HEK293 (cell line): ENCODE measurements at regions not wholly inside any gene's neighbourhood (a gene's known extent, or its start where the extent isn't known, plus 50 kb on each side); places are given as distances from the start of the nearest gene placed in this dataset.
A peak's percentile ranks its signal among the peaks of the same experiment; 100 is the strongest.

Experiments used
- CTCF ChIA-PET: fragments of 350-600 bp; formaldehyde crosslinking; extraction: SDS; loops from one replicate; lab custom pipeline; 2021; ENCODE audit warnings: antibody characterized with exemption; lab: Yijun Ruan, JAX
- POLR2A ChIA-PET: fragments of 300-600 bp; formaldehyde crosslinking; extraction: SDS; loops from one replicate; lab custom pipeline; 2020; ENCODE audit warnings: antibody characterized with exemption, inconsistent platforms; lab: Yijun Ruan, JAX
- H3K27ac ChIP-seq: fragments of 200-500 bp; sonication (Bioruptor generic); 2 replicates; pipeline ENCODE4 v1.5.1; 2014; ENCODE audit warnings: low read depth, low read length, control low read depth, inconsistent platforms; ENCODE audit errors: extremely low read depth
- H3K36me3 ChIP-seq, 2 experiments: fragments of 200-500 bp in 1 of 2; sonication (Bioruptor generic) in 1 of 2; 1 replicate in 1 of 2; 2 replicates in 1 of 2; pipeline ENCODE4 v1.5.1; 2014 to 2017; ENCODE audit warnings: inconsistent platforms in 2 of 2, low read length in 2 of 2; ENCODE audit not compliant: control insufficient read depth in 2 of 2, insufficient read depth in 1 of 2
- H3K4me1 ChIP-seq: fragments of 200-500 bp; sonication (Bioruptor generic); 2 replicates; pipeline ENCODE4 v1.5.1; 2014; ENCODE audit warnings: mild to moderate bottlenecking, low read length, inconsistent platforms; ENCODE audit not compliant: control insufficient read depth, insufficient read depth
- H3K4me3 ChIP-seq: 2 replicates; pipeline ENCODE4 v1.5.1; 2011; ENCODE audit warnings: low read depth, mild to moderate bottlenecking, control low read depth, low read length, moderate library complexity
- H3K9me3 ChIP-seq: fragments of 200-500 bp; sonication (Bioruptor generic); 2 replicates; pipeline ENCODE4 v1.5.1; 2014; ENCODE audit warnings: low read depth, low read length, inconsistent platforms; ENCODE audit not compliant: control insufficient read depth, insufficient read depth
- GFI1B ChIP-seq: fragments of 450-650 bp; formaldehyde crosslinking; IDR thresholded peaks from 2 replicates; pipeline ENCODE4 v1.5.1; 2016; ENCODE audit warnings: missing biosample characterization, missing genetic modification characterization
- OSR2 ChIP-seq: fragments of 450-650 bp; formaldehyde crosslinking; IDR thresholded peaks from 2 replicates; pipeline ENCODE4 v1.5.1; 2016; ENCODE audit warnings: missing biosample characterization, missing genetic modification characterization
- REPIN1 ChIP-seq: fragments of 450-650 bp; formaldehyde crosslinking; IDR thresholded peaks from 2 replicates; pipeline ENCODE4 v1.5.1; 2017; ENCODE audit warnings: missing biosample characterization, missing genetic modification characterization, low read depth
- SETDB1 ChIP-seq: IDR thresholded peaks from one replicate; pipeline ENCODE4 v1.6.1; 2017; ENCODE audit warnings: mild to moderate bottlenecking, low read length, moderate library complexity, mixed read lengths; ENCODE audit not compliant: insufficient read length
- ZBTB1 ChIP-seq: fragments of 450-650 bp; formaldehyde crosslinking; IDR thresholded peaks from 2 replicates; pipeline ENCODE4 v1.5.1; 2016; ENCODE audit warnings: missing biosample characterization, missing genetic modification characterization
- ZBTB21 ChIP-seq: fragments of 450-650 bp; formaldehyde crosslinking; IDR thresholded peaks from 2 replicates; pipeline ENCODE4 v1.5.1; 2017; ENCODE audit warnings: missing biosample characterization, missing genetic modification characterization
- ZFP69B ChIP-seq: fragments of 450-650 bp; formaldehyde crosslinking; IDR thresholded peaks from 2 replicates; pipeline ENCODE4 v1.5.1; 2016; ENCODE audit warnings: missing biosample characterization, missing genetic modification characterization
- ZNF133 ChIP-seq: fragments of 450-650 bp; formaldehyde crosslinking; IDR thresholded peaks from 2 replicates; pipeline ENCODE4 v1.5.1; 2016; ENCODE audit warnings: missing biosample characterization, missing genetic modification characterization
- ZNF140 ChIP-seq: fragments of 450-650 bp; formaldehyde crosslinking; IDR thresholded peaks from 2 replicates; pipeline ENCODE4 v1.5.1; 2016; ENCODE audit warnings: missing biosample characterization, missing genetic modification characterization
- ZNF175 ChIP-seq: fragments of 450-650 bp; formaldehyde crosslinking; IDR thresholded peaks from 2 replicates; pipeline ENCODE4 v1.5.1; 2016; ENCODE audit warnings: missing biosample characterization, missing genetic modification characterization
- ZNF23 ChIP-seq: fragments of 450-650 bp; formaldehyde crosslinking; IDR thresholded peaks from 2 replicates; pipeline ENCODE4 v1.5.1; 2016; ENCODE audit warnings: missing biosample characterization, missing genetic modification characterization, borderline replicate concordance
- ZNF266 ChIP-seq: fragments of 450-650 bp; formaldehyde crosslinking; IDR thresholded peaks from 2 replicates; pipeline ENCODE4 v1.5.1; 2016; ENCODE audit warnings: missing biosample characterization, missing genetic modification characterization, low read depth
- ZNF302 ChIP-seq: fragments of 450-650 bp; formaldehyde crosslinking; IDR thresholded peaks from 2 replicates; pipeline ENCODE4 v1.5.1; 2016; ENCODE audit warnings: missing biosample characterization, missing genetic modification characterization, low read depth
- ZNF354C ChIP-seq: fragments of 450-650 bp; formaldehyde crosslinking; IDR thresholded peaks from 2 replicates; pipeline ENCODE4 v1.5.1; 2016; ENCODE audit warnings: missing biosample characterization, missing genetic modification characterization, low read depth, borderline replicate concordance
- ZNF366 ChIP-seq: fragments of 450-650 bp; formaldehyde crosslinking; conservative IDR thresholded peaks from 2 replicates; pipeline ENCODE4 v1.5.1; 2016; ENCODE audit warnings: missing biosample characterization, missing genetic modification characterization
- ZNF394 ChIP-seq: fragments of 450-650 bp; formaldehyde crosslinking; IDR thresholded peaks from 2 replicates; pipeline ENCODE4 v1.5.1; 2016; ENCODE audit warnings: missing biosample characterization, missing genetic modification characterization, mild to moderate bottlenecking, moderate library complexity, borderline replicate concordance
- ZNF514 ChIP-seq: fragments of 450-650 bp; formaldehyde crosslinking; IDR thresholded peaks from 2 replicates; pipeline ENCODE4 v1.5.1; 2016; ENCODE audit warnings: missing biosample characterization, missing genetic modification characterization
- ZNF610 ChIP-seq: fragments of 450-650 bp; formaldehyde crosslinking; IDR thresholded peaks from 2 replicates; pipeline ENCODE4 v1.5.1; 2016; ENCODE audit warnings: missing biosample characterization, missing genetic modification characterization, borderline replicate concordance
- ZNF623 ChIP-seq: fragments of 450-650 bp; formaldehyde crosslinking; IDR thresholded peaks from 2 replicates; pipeline ENCODE4 v1.5.1; 2016; ENCODE audit warnings: missing biosample characterization, missing genetic modification characterization
- ZNF660 ChIP-seq: fragments of 450-650 bp; IDR thresholded peaks from 2 replicates; pipeline ENCODE4 v1.5.1; 2018; ENCODE audit warnings: missing biosample characterization, mild to moderate bottlenecking, missing genetic modification characterization
- ZNF777 ChIP-seq: fragments of 450-650 bp; formaldehyde crosslinking; IDR thresholded peaks from 2 replicates; pipeline ENCODE4 v1.5.1; 2017; ENCODE audit warnings: missing biosample characterization, missing genetic modification characterization, borderline replicate concordance
- TF ChIP-seq, protein P1 (sequence below): fragments of 450-650 bp; formaldehyde crosslinking; IDR thresholded peaks from 2 replicates; pipeline ENCODE4 v1.5.1; 2016; ENCODE audit warnings: missing biosample characterization, missing genetic modification characterization
- TF ChIP-seq, protein P2 (sequence below): fragments of 450-650 bp; formaldehyde crosslinking; IDR thresholded peaks from 2 replicates; pipeline ENCODE4 v1.5.1; 2017; ENCODE audit warnings: missing biosample characterization, missing genetic modification characterization
- TF ChIP-seq, protein P3 (sequence below): fragments of 450-650 bp; formaldehyde crosslinking; IDR thresholded peaks from 2 replicates; pipeline ENCODE4 v1.5.1; 2016; ENCODE audit warnings: missing biosample characterization, missing genetic modification characterization
- TF ChIP-seq, protein P4 (sequence below): fragments of 450-650 bp; formaldehyde crosslinking; IDR thresholded peaks from 2 replicates; pipeline ENCODE4 v1.5.1; 2017; ENCODE audit warnings: missing biosample characterization, missing genetic modification characterization
- TF ChIP-seq, protein P5 (sequence below): fragments of 450-650 bp; formaldehyde crosslinking; IDR thresholded peaks from 2 replicates; pipeline ENCODE4 v1.5.1; 2017; ENCODE audit warnings: missing biosample characterization, missing genetic modification characterization

DNA sequence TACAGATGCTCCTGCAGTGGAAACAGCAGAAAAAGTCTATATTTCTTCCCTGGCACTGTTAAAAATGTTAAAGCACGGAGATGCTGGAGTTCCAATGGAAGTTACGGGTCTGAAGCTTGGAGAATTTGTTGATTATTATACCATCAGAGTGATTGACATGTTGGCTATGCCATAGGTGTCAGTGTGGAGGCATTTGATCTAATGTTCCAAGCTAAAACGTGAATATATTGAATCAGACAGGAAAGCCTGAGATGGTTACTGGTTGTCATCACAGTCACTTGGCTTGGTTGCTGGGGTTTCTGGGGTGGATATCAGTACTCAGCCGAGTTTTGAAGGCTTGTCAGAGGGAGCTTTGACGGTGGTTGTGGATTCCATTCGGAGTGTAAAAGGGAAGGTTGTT is 262.9 kb upstream of the CNTNAP5 start:
- ChIA-PET CTCF (no interaction called here), POLR2A (no interaction called here)
- Histone ChIP-seq H3K4me3 (no peak overlapping the region), H3K36me3 (no peaks in the 10 kb centered on the region), H3K4me1 (no peaks in the 10 kb centered on the region), H3K27ac (no peak overlapping the region), H3K9me3 (no peaks in the 10 kb centered on the region)
- no peak for TF ChIP-seq ZNF140
- no peak for TF ChIP-seq ZFP69B (tag by site-specific recombination)
- TF ChIP-seq, protein P1, sequence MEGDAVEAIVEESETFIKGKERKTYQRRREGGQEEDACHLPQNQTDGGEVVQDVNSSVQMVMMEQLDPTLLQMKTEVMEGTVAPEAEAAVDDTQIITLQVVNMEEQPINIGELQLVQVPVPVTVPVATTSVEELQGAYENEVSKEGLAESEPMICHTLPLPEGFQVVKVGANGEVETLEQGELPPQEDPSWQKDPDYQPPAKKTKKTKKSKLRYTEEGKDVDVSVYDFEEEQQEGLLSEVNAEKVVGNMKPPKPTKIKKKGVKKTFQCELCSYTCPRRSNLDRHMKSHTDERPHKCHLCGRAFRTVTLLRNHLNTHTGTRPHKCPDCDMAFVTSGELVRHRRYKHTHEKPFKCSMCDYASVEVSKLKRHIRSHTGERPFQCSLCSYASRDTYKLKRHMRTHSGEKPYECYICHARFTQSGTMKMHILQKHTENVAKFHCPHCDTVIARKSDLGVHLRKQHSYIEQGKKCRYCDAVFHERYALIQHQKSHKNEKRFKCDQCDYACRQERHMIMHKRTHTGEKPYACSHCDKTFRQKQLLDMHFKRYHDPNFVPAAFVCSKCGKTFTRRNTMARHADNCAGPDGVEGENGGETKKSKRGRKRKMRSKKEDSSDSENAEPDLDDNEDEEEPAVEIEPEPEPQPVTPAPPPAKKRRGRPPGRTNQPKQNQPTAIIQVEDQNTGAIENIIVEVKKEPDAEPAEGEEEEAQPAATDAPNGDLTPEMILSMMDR (tag by site-specific recombination) = no peak
- no peak for TF ChIP-seq ZBTB1
- no peak for TF ChIP-seq ZNF610 (tag by site-specific recombination)
- TF ChIP-seq, protein P2, sequence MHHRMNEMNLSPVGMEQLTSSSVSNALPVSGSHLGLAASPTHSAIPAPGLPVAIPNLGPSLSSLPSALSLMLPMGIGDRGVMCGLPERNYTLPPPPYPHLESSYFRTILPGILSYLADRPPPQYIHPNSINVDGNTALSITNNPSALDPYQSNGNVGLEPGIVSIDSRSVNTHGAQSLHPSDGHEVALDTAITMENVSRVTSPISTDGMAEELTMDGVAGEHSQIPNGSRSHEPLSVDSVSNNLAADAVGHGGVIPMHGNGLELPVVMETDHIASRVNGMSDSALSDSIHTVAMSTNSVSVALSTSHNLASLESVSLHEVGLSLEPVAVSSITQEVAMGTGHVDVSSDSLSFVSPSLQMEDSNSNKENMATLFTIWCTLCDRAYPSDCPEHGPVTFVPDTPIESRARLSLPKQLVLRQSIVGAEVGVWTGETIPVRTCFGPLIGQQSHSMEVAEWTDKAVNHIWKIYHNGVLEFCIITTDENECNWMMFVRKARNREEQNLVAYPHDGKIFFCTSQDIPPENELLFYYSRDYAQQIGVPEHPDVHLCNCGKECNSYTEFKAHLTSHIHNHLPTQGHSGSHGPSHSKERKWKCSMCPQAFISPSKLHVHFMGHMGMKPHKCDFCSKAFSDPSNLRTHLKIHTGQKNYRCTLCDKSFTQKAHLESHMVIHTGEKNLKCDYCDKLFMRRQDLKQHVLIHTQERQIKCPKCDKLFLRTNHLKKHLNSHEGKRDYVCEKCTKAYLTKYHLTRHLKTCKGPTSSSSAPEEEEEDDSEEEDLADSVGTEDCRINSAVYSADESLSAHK (tag by site-specific recombination) = no peak
- no peak for TF ChIP-seq ZNF660 (tag by site-specific recombination)
- TF ChIP-seq, protein P3, sequence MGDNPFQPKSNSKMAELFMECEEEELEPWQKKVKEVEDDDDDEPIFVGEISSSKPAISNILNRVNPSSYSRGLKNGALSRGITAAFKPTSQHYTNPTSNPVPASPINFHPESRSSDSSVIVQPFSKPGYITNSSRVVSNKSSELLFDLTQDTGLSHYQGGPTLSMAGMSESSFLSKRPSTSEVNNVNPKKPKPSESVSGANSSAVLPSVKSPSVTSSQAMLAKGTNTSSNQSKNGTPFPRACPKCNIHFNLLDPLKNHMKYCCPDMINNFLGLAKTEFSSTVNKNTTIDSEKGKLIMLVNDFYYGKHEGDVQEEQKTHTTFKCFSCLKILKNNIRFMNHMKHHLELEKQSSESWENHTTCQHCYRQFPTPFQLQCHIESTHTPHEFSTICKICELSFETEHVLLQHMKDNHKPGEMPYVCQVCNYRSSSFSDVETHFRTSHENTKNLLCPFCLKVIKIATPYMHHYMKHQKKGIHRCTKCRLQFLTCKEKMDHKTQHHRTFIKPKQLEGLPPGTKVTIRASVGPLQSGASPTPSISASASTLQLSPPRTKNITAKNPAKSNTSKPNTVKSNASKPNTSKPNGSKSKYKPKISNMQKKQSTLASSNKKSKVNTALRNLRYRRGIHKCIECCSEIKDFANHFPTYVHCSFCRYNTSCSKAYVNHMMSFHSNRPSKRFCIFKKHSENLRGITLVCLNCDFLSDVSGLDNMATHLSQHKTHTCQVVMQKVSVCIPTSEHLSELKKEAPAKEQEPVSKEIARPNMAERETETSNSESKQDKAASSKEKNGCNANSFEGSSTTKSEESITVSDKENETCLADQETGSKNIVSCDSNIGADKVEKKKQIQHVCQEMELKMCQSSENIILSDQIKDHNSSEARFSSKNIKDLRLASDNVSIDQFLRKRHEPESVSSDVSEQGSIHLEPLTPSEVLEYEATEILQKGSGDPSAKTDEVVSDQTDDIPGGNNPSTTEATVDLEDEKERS (tag by site-specific recombination) = no peak
- no peak for TF ChIP-seq GFI1B (tag by site-specific recombination)
- no peak for TF ChIP-seq ZNF394 (tag by site-specific recombination)
- no peak for TF ChIP-seq ZNF514
- no peak for TF ChIP-seq SETDB1
- no peak for TF ChIP-seq ZNF175 (tag by site-specific recombination)
- no peak for TF ChIP-seq OSR2 (tag by site-specific recombination)
- TF ChIP-seq ZNF133 (tag by site-specific recombination) = no peak
- TF ChIP-seq ZNF623 (tag by site-specific recombination) = no peak
- TF ChIP-seq REPIN1 = no peak
- TF ChIP-seq ZNF354C = no peak

DNA sequence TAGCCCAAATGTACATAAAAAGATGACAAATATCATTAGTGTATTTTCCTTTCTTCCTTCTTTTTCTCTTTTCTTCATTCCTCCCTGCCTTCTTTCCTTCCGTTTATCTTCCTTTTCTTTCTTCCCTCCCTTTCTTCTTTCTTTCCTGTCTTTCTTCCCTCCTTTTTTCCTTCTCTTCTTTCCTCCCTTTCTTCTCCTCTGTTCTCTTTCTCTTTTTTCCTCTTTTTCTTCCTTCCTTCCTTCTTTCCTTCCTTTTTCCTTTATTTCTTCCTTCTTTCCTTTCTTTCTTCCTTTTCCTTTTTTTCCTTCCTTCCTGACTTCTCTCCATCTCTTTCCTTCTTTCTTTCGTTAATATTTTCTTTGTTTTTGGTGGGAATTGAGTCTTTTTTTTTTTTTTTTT is 256.9 kb upstream of the CNTNAP5 start:
- H3K4me3 ChIP-seq = no peak overlapping the region
- ChIA-PET POLR2A (no interaction called here), CTCF (interaction anchor here (0.7 kb wide), 1 partner anchor 226 kb away, joined by 3 read pairs; no protein-coding TSS in a partner anchor)
- no peaks in the 10 kb centered on the region for H3K4me1 ChIP-seq
- H3K27ac ChIP-seq = no peak overlapping the region
- no peaks in the 10 kb centered on the region for H3K36me3 ChIP-seq
- no peaks in the 10 kb centered on the region for H3K9me3 ChIP-seq
- TF ChIP-seq, protein P4, sequence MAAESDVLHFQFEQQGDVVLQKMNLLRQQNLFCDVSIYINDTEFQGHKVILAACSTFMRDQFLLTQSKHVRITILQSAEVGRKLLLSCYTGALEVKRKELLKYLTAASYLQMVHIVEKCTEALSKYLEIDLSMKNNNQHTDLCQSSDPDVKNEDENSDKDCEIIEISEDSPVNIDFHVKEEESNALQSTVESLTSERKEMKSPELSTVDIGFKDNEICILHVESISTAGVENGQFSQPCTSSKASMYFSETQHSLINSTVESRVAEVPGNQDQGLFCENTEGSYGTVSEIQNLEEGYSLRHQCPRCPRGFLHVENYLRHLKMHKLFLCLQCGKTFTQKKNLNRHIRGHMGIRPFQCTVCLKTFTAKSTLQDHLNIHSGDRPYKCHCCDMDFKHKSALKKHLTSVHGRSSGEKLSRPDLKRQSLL (tag by site-specific recombination) = no peak
- no peak for TF ChIP-seq ZNF302
- TF ChIP-seq, protein P5, sequence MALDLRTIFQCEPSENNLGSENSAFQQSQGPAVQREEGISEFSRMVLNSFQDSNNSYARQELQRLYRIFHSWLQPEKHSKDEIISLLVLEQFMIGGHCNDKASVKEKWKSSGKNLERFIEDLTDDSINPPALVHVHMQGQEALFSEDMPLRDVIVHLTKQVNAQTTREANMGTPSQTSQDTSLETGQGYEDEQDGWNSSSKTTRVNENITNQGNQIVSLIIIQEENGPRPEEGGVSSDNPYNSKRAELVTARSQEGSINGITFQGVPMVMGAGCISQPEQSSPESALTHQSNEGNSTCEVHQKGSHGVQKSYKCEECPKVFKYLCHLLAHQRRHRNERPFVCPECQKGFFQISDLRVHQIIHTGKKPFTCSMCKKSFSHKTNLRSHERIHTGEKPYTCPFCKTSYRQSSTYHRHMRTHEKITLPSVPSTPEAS (tag by site-specific recombination) = no peak
- TF ChIP-seq ZNF366 (tag by site-specific recombination) = peak; percentile 54; the same call in 1 of the 2 replicates
- TF ChIP-seq ZNF777 (tag by site-specific recombination) = no peak
- TF ChIP-seq ZNF23 (tag by site-specific recombination) = no peak
- TF ChIP-seq ZNF266 (tag by site-specific recombination) = no peak
- no peak for TF ChIP-seq ZBTB21 (tag by site-specific recombination)
